Renal cortex interstitium (tissue), 11 donors: ENCODE measurements at regions not wholly inside any gene's neighbourhood (a gene's known extent, or its start where the extent isn't known, plus 50 kb on each side); places are given as distances from the start of the nearest gene placed in this dataset.

Experiments
- DNase-seq, 11 donors: peaks; one replicate each; pipeline ENCODE4 v3.0.0-alpha.2; 2013; ENCODE audit warnings: low read depth in 9 of 11, low spot score in 4 of 11; ENCODE audit errors: extremely low read depth in 1 of 11

GRCh38 chr20:62555642-62556420 is 80.0 kb upstream of the GATA5 start:
- DNase-seq = no peak

- no peak for DNase-seq
These were observed 81.7 kb upstream of the GATA5 start for GRCh38 chr20:62557462-62557861.

- no peak for DNase-seq
These were observed 82.2 kb upstream of the GATA5 start for GRCh38 chr20:62557999-62558408.

GRCh38 chr20:62558779-62559178 is 83.0 kb upstream of the GATA5 start:
- DNase-seq = no peak

- no peak for DNase-seq
These were observed 82.1 kb upstream of the SLCO4A1 start for GRCh38 chr20:62560162-62560561.

- no peak for DNase-seq
These were observed 81.1 kb upstream of the SLCO4A1 start for GRCh38 chr20:62561182-62561581.

- no peak for DNase-seq
These were observed 80.4 kb upstream of the SLCO4A1 start for GRCh38 chr20:62561948-62562347.

- no peak for DNase-seq
These were observed 79.5 kb upstream of the SLCO4A1 start for GRCh38 chr20:62562831-62563230.

GRCh38 chr20:62563561-62563960 is 78.7 kb upstream of the SLCO4A1 start:
- no peak for DNase-seq

- no peak for DNase-seq
These were observed 77.7 kb upstream of the SLCO4A1 start for GRCh38 chr20:62564456-62565245.

- no peak for DNase-seq
These were observed 76.0 kb upstream of the SLCO4A1 start for GRCh38 chr20:62566266-62566665.

GRCh38 chr20:62566771-62567170 is 75.5 kb upstream of the SLCO4A1 start:
- no peak for DNase-seq

GRCh38 chr20:62567246-62568044 is 74.9 kb upstream of the SLCO4A1 start:
- DNase-seq = no peak

GRCh38 chr20:62568045-62568389 is 74.3 kb upstream of the SLCO4A1 start:
- no peak for DNase-seq

GRCh38 chr20:62569615-62570014 is 72.7 kb upstream of the SLCO4A1 start:
- no peak for DNase-seq

- DNase-seq = no peak
These were observed 71.9 kb upstream of the SLCO4A1 start for GRCh38 chr20:62570403-62570802.

GRCh38 chr20:62570897-62571668 is 71.2 kb upstream of the SLCO4A1 start:
- DNase-seq = no peak

GRCh38 chr20:62571669-62572344 is 70.5 kb upstream of the SLCO4A1 start:
- DNase-seq = no peak

- DNase-seq = peak in 1 of 11 donors; percentile 33
These were observed 69.3 kb upstream of the SLCO4A1 start for GRCh38 chr20:62572980-62573379.
